ENCODE measurements at regions not wholly inside any gene's neighbourhood (a gene's known extent, or its start where the extent isn't known, plus 50 kb on each side); places are given as distances from the start of the nearest gene placed in this dataset.

GRCh38 chr10:129179245-129179971 lies 287.6 kb upstream of the MGMT start:
- TF ChIP-seq ZNF687 (CRISPR knock-in tag; IDR thresholded peaks at IDR 0.05) (no peak), NFIC (IDR thresholded peaks at IDR 0.05; ENCODE audit: low read length) (no peak), DBP (CRISPR knock-in tag; IDR thresholded peaks at IDR 0.05; ENCODE audit: not compliant biosample characterization) (no peak), CHD2 (IDR thresholded peaks at IDR 0.05; ENCODE audit: low read depth, low read length) (no peak), ZFP36L1 (CRISPR knock-in tag; IDR thresholded peaks at IDR 0.05) (no peak), E2F2 (CRISPR knock-in tag; IDR thresholded peaks at IDR 0.05; ENCODE audit: borderline replicate concordance) (no peak), ARID2 (CRISPR knock-in tag; IDR thresholded peaks at IDR 0.05; ENCODE audit: borderline replicate concordance) (no peak), PRDM10 (CRISPR knock-in tag; IDR thresholded peaks at IDR 0.05; ENCODE audit: low read depth) (no peak), KDM5A (IDR thresholded peaks at IDR 0.05; ENCODE audit: borderline replicate concordance, low read length) (no peak)

All from HepG2 (cell line).